ENCODE measurements at regions not wholly inside any gene's neighbourhood (a gene's known extent, or its start where the extent isn't known, plus 50 kb on each side); places are given as distances from the start of the nearest gene placed in this dataset.
"Not testable (repeated sequence)": the region's sequence is repeated elsewhere in the genome, so short reads cannot be mapped to it uniquely, and the experiment has no call there.

DNA sequence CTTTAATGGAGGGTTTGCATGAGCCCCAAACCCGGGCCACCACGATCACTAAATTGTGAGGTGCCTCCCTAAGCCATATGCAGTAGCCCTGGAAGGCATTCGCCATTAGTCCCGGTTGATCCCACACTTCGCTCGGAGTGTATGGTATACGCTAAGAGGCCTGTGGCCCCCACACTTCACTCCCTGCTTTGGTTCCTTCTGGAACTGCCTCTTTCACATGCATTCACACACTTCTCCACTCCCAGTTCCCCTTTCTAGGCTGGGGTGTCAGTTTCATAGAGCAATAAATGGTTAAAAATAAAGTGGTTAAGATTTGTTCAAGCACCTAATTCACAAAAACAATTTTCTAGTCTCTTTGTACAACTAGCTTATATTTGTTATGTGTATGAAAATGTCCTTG lies 212.1 kb upstream of the KCND2 start:
- no peak overlapping the region for H3K4me3 ChIP-seq (ENCODE audit: low read depth in 1 of 3, low read length in 3 of 3)
- no peaks in the 10 kb centered on the region for H3K4me1 ChIP-seq (ENCODE audit: control insufficient read depth in 4 of 4, insufficient read depth in 4 of 4, low read length in 3 of 4)
- H3K9ac ChIP-seq (ENCODE audit: low read depth in 1 of 2, low read length in 2 of 2), result no peak overlapping the region
- TF ChIP-seq NR2F2 (IDR thresholded peaks at IDR 0.05) (no peak), RAD21 (IDR thresholded peaks at IDR 0.05) (no peak), JUND (IDR thresholded peaks at IDR 0.05) (no peak), RXRA (IDR thresholded peaks at IDR 0.05) (no peak), MAX (IDR thresholded peaks at IDR 0.05) (no peak), TAF1 (conservative IDR thresholded peaks at IDR 0.05) (no peak), EGR1 (IDR thresholded peaks at IDR 0.05; ENCODE audit: low read depth in 2 of 2) (no peak), FOXA2 (IDR thresholded peaks at IDR 0.05) (no peak), HNF4G (IDR thresholded peaks at IDR 0.05) (no peak), SP1 (IDR thresholded peaks at IDR 0.05) (no peak)
- TF ChIP-seq, protein P1, sequence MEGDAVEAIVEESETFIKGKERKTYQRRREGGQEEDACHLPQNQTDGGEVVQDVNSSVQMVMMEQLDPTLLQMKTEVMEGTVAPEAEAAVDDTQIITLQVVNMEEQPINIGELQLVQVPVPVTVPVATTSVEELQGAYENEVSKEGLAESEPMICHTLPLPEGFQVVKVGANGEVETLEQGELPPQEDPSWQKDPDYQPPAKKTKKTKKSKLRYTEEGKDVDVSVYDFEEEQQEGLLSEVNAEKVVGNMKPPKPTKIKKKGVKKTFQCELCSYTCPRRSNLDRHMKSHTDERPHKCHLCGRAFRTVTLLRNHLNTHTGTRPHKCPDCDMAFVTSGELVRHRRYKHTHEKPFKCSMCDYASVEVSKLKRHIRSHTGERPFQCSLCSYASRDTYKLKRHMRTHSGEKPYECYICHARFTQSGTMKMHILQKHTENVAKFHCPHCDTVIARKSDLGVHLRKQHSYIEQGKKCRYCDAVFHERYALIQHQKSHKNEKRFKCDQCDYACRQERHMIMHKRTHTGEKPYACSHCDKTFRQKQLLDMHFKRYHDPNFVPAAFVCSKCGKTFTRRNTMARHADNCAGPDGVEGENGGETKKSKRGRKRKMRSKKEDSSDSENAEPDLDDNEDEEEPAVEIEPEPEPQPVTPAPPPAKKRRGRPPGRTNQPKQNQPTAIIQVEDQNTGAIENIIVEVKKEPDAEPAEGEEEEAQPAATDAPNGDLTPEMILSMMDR (IDR thresholded peaks at IDR 0.05; ENCODE audit: low read depth, low read length, missing input control), result no peak
- TF ChIP-seq, protein P2, sequence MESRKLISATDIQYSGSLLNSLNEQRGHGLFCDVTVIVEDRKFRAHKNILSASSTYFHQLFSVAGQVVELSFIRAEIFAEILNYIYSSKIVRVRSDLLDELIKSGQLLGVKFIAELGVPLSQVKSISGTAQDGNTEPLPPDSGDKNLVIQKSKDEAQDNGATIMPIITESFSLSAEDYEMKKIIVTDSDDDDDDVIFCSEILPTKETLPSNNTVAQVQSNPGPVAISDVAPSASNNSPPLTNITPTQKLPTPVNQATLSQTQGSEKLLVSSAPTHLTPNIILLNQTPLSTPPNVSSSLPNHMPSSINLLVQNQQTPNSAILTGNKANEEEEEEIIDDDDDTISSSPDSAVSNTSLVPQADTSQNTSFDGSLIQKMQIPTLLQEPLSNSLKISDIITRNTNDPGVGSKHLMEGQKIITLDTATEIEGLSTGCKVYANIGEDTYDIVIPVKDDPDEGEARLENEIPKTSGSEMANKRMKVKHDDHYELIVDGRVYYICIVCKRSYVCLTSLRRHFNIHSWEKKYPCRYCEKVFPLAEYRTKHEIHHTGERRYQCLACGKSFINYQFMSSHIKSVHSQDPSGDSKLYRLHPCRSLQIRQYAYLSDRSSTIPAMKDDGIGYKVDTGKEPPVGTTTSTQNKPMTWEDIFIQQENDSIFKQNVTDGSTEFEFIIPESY (IDR thresholded peaks at IDR 0.05), result no peak
- TF ChIP-seq, protein P3, sequence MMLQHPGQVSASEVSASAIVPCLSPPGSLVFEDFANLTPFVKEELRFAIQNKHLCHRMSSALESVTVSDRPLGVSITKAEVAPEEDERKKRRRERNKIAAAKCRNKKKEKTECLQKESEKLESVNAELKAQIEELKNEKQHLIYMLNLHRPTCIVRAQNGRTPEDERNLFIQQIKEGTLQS (IDR thresholded peaks at IDR 0.05), result no peak
- H3K36me3 ChIP-seq (ENCODE audit: control insufficient read depth in 4 of 4, insufficient read depth in 3 of 4, low read depth in 1 of 4, low read length in 3 of 4), result no peaks in the 10 kb centered on the region
- H3K27ac ChIP-seq (ENCODE audit: low read depth in 1 of 2, low read length in 2 of 2), result no peak overlapping the region
- H3K27me3 ChIP-seq (ENCODE audit: control insufficient read depth in 4 of 4, insufficient read depth in 4 of 4, low read length in 3 of 4), result no peaks in the 10 kb centered on the region
- DNase-seq (ENCODE audit: low spot score), result no peak
- 87% methylated on average over 7 of the region's 7 CpGs for WGBS
- no peaks in the 10 kb centered on the region for H3K9me3 ChIP-seq (ENCODE audit: control insufficient read depth in 4 of 4, low read length in 3 of 4)

DNA sequence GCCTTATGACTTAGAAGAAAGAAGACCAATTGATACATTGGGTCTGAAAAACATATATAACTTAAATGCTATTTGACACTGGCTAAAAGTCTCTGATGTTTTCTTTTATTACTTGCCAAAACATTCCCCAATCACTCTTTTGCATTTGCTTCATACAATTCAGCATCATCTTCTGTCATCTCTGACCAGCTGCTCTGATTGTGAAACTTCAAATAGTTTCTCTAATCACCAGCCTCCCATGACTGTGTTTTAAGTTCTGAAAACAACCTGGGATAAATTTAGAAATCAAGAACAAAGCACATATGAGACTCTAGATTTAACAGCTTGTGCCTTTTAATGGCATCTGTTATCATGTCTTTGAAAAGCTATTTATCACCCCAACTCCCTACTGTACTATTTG lies 208.4 kb upstream of the KCND2 start:
- Histone ChIP-seq H3K27me3 (ENCODE audit: control insufficient read depth in 4 of 4, insufficient read depth in 4 of 4, low read length in 3 of 4) (no peaks in the 10 kb centered on the region), H3K9ac (ENCODE audit: low read depth in 1 of 2, low read length in 2 of 2) (no peak overlapping the region), H3K36me3 (ENCODE audit: control insufficient read depth in 4 of 4, insufficient read depth in 3 of 4, low read depth in 1 of 4, low read length in 3 of 4) (no peaks in the 10 kb centered on the region), H3K9me3 (ENCODE audit: control insufficient read depth in 4 of 4, low read length in 3 of 4) (no peaks in the 10 kb centered on the region), H3K27ac (ENCODE audit: low read depth in 1 of 2, low read length in 2 of 2) (no peak overlapping the region), H3K4me3 (ENCODE audit: low read depth in 1 of 3, low read length in 3 of 3) (no peak overlapping the region), H3K4me1 (ENCODE audit: control insufficient read depth in 4 of 4, insufficient read depth in 4 of 4, low read length in 3 of 4) (no peaks in the 10 kb centered on the region)
- no peak for DNase-seq (ENCODE audit: low spot score)
- TF ChIP-seq MAX (IDR thresholded peaks at IDR 0.05) (no peak), EGR1 (IDR thresholded peaks at IDR 0.05; ENCODE audit: low read depth in 2 of 2) (no peak), TAF1 (conservative IDR thresholded peaks at IDR 0.05) (no peak), RAD21 (IDR thresholded peaks at IDR 0.05) (no peak), FOXA2 (IDR thresholded peaks at IDR 0.05) (no peak), JUND (IDR thresholded peaks at IDR 0.05) (no peak), YY1 (IDR thresholded peaks at IDR 0.05) (no peak), RXRA (IDR thresholded peaks at IDR 0.05) (no peak), SP1 (IDR thresholded peaks at IDR 0.05) (no peak)
- TF ChIP-seq, protein P2 (IDR thresholded peaks at IDR 0.05), result no peak
- TF ChIP-seq, protein P4, sequence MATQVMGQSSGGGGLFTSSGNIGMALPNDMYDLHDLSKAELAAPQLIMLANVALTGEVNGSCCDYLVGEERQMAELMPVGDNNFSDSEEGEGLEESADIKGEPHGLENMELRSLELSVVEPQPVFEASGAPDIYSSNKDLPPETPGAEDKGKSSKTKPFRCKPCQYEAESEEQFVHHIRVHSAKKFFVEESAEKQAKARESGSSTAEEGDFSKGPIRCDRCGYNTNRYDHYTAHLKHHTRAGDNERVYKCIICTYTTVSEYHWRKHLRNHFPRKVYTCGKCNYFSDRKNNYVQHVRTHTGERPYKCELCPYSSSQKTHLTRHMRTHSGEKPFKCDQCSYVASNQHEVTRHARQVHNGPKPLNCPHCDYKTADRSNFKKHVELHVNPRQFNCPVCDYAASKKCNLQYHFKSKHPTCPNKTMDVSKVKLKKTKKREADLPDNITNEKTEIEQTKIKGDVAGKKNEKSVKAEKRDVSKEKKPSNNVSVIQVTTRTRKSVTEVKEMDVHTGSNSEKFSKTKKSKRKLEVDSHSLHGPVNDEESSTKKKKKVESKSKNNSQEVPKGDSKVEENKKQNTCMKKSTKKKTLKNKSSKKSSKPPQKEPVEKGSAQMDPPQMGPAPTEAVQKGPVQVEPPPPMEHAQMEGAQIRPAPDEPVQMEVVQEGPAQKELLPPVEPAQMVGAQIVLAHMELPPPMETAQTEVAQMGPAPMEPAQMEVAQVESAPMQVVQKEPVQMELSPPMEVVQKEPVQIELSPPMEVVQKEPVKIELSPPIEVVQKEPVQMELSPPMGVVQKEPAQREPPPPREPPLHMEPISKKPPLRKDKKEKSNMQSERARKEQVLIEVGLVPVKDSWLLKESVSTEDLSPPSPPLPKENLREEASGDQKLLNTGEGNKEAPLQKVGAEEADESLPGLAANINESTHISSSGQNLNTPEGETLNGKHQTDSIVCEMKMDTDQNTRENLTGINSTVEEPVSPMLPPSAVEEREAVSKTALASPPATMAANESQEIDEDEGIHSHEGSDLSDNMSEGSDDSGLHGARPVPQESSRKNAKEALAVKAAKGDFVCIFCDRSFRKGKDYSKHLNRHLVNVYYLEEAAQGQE (IDR thresholded peaks at IDR 0.05), result no peak
- TF ChIP-seq, protein P1 (IDR thresholded peaks at IDR 0.05; ENCODE audit: low read depth, low read length, missing input control), result no peak

DNA sequence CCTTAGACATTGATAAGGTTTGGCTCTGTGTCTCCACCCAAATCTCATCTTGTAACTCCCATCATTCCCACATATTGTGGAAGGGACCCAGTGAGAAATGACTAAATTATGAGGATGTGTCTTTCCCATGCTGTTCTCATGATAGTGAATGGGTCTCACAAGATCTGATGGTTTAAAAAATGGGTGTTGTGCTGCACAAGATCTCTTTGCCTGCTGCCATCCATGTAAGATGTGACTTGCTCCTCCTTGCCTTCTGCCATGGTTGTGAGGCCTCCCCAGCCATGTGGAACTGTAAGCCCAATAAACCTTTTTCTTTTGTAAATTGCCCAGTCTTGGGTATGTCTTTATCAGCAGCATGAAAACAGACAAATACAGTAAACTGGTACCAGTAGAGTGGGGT lies 206.1 kb upstream of the KCND2 start:
- H3K4me3 ChIP-seq (ENCODE audit: low read depth in 1 of 3, low read length in 3 of 3); H3K9me3 ChIP-seq (ENCODE audit: control insufficient read depth in 4 of 4, low read length in 3 of 4): not testable (repeated sequence)

More for the DNA sequence above, 206.1 kb upstream of the KCND2 start:
- H3K4me1 ChIP-seq (ENCODE audit: control insufficient read depth in 4 of 4, insufficient read depth in 4 of 4, low read length in 3 of 4); H3K27me3 ChIP-seq (ENCODE audit: control insufficient read depth in 4 of 4, insufficient read depth in 4 of 4, low read length in 3 of 4); DNase-seq (ENCODE audit: low spot score); H3K9ac ChIP-seq (ENCODE audit: low read depth in 1 of 2, low read length in 2 of 2); H3K36me3 ChIP-seq (ENCODE audit: control insufficient read depth in 4 of 4, insufficient read depth in 3 of 4, low read depth in 1 of 4, low read length in 3 of 4); H3K27ac ChIP-seq (ENCODE audit: low read depth in 1 of 2, low read length in 2 of 2): not testable (repeated sequence)

Data from liver (tissue), 8 donors.